SK-N-SH treated with all-trans-retinoic acid at 6 μM for 48 hours (cell line): ENCODE measurements at regions not wholly inside any gene's neighbourhood (a gene's known extent, or its start where the extent isn't known, plus 50 kb on each side); places are given as distances from the start of the nearest gene placed in this dataset.

Source experiments
- ATAC-seq: fragments of 200-7000 bp; cut with Tn5 transposase; 3 replicates; pipeline ENCODE4 v1.9.1; 2020; ENCODE audit warnings: mild to moderate bottlenecking, moderate library complexity
- ARNTL ChIP-seq: fragments of 450-650 bp; formaldehyde crosslinking; IDR thresholded peaks from 2 replicates; pipeline ENCODE4 v1.5.0; 2020; ENCODE audit warnings: low read depth, mild to moderate bottlenecking, moderate library complexity, borderline replicate concordance
- BACH2 ChIP-seq: fragments of 250-450 bp; sonication (Bioruptor Pico); IDR thresholded peaks from 2 replicates; pipeline ENCODE4 v1.9.0; 2021; ENCODE audit warnings: mild to moderate bottlenecking, borderline replicate concordance
- CREB5 ChIP-seq: fragments of 250-450 bp; sonication (Bioruptor Pico); IDR thresholded peaks from 2 replicates; pipeline ENCODE4 v1.5.1; 2020; ENCODE audit warnings: low read depth, mild to moderate bottlenecking, moderate library complexity
- CSDC2 ChIP-seq: fragments of 250-450 bp; sonication (Bioruptor Pico); IDR thresholded peaks from 2 replicates; pipeline ENCODE4 v1.5.0; 2020; ENCODE audit warnings: mild to moderate bottlenecking, moderate library complexity
- ESRRG ChIP-seq: fragments of 250-450 bp; sonication (Bioruptor Pico); IDR thresholded peaks from 2 replicates; pipeline ENCODE4 v1.6.1; 2021; ENCODE audit warnings: mild to moderate bottlenecking
- GLIS3 ChIP-seq: fragments of 250-450 bp; sonication (Bioruptor Pico); IDR thresholded peaks from 2 replicates; pipeline ENCODE4 v1.5.0; 2020; ENCODE audit warnings: mild to moderate bottlenecking, moderate library complexity
- ISL1 ChIP-seq: fragments of 250-450 bp; sonication (Bioruptor Pico); IDR thresholded peaks from 2 replicates; pipeline ENCODE4 v2.1.2; 2022; ENCODE audit warnings: mild to moderate bottlenecking, moderate library complexity
- PATZ1 ChIP-seq: fragments of 250-450 bp; sonication (Bioruptor Pico); IDR thresholded peaks from 2 replicates; pipeline ENCODE4 v1.8.0; 2020; ENCODE audit warnings: mild to moderate bottlenecking, moderate library complexity, borderline replicate concordance
- PPARA ChIP-seq: fragments of 250-450 bp; sonication (Bioruptor Pico); IDR thresholded peaks from 2 replicates; pipeline ENCODE4 v1.5.0; 2020; ENCODE audit warnings: mild to moderate bottlenecking, borderline replicate concordance
- RARB ChIP-seq: fragments of 250-450 bp; sonication (Bioruptor Pico); IDR thresholded peaks from 2 replicates; pipeline ENCODE4 v1.8.0; 2021; ENCODE audit warnings: mild to moderate bottlenecking, moderate library complexity
- SNAI2 ChIP-seq: fragments of 250-450 bp; sonication (Bioruptor Pico); IDR thresholded peaks from 2 replicates; pipeline ENCODE4 v1.5.0; 2020; ENCODE audit warnings: mild to moderate bottlenecking, moderate library complexity
- TOX ChIP-seq: fragments of 250-450 bp; sonication (Bioruptor Pico); IDR thresholded peaks from 2 replicates; pipeline ENCODE4 v1.8.0; 2021; ENCODE audit warnings: mild to moderate bottlenecking, moderate library complexity, borderline replicate concordance
- TSHZ2 ChIP-seq: fragments of 250-450 bp; sonication (Bioruptor Pico); IDR thresholded peaks from 2 replicates; pipeline ENCODE4 v1.5.0; 2020; ENCODE audit warnings: mild to moderate bottlenecking, moderate library complexity
- ZC3H10 ChIP-seq: fragments of 250-450 bp; sonication (Bioruptor Pico); IDR thresholded peaks from 2 replicates; pipeline ENCODE4 v1.5.1; 2021; ENCODE audit warnings: mild to moderate bottlenecking, moderate library complexity
- ZFP30 ChIP-seq: fragments of 450-650 bp; formaldehyde crosslinking; IDR thresholded peaks from 2 replicates; pipeline ENCODE4 v1.5.0; 2022; ENCODE audit warnings: mild to moderate bottlenecking, moderate library complexity
- ZNF565 ChIP-seq: fragments of 450-650 bp; formaldehyde crosslinking; conservative IDR thresholded peaks from 2 replicates; pipeline ENCODE4 v1.5.0; 2020; ENCODE audit warnings: low read depth, mild to moderate bottlenecking, moderate library complexity
- ZNF70 ChIP-seq: fragments of 450-650 bp; formaldehyde crosslinking; IDR thresholded peaks from 2 replicates; pipeline ENCODE4 v1.5.0; 2020; ENCODE audit warnings: mild to moderate bottlenecking, moderate library complexity
- ZNF8 ChIP-seq: fragments of 450-650 bp; formaldehyde crosslinking; IDR thresholded peaks from 2 replicates; pipeline ENCODE4 v1.5.0; 2020; ENCODE audit warnings: mild to moderate bottlenecking, moderate library complexity
- TF ChIP-seq, protein P1 (sequence below): fragments of 250-450 bp; sonication (Bioruptor Pico); IDR thresholded peaks from 2 replicates; pipeline ENCODE4 v1.8.0; 2021; ENCODE audit warnings: low read depth, mild to moderate bottlenecking, moderate library complexity, borderline replicate concordance
- TF ChIP-seq, protein P2 (sequence below): fragments of 250-450 bp; sonication (Bioruptor Pico); IDR thresholded peaks from 2 replicates; pipeline ENCODE4 v1.5.1; 2021; ENCODE audit warnings: mild to moderate bottlenecking, moderate library complexity

GRCh38 chr2:195212586-195212985, 444.4 kb upstream of the SLC39A10 start (continued):
- TF ChIP-seq TSHZ2 (CRISPR knock-in tag) (no peak), RARB (no peak)

- TF ChIP-seq ZNF8 (CRISPR knock-in tag) = no peak
- TF ChIP-seq RARB = no peak
- TF ChIP-seq ZNF565 (CRISPR knock-in tag) = no peak
- no peak for TF ChIP-seq PPARA (CRISPR knock-in tag)
- TF ChIP-seq BACH2 = no peak
- no peak for TF ChIP-seq GLIS3 (CRISPR knock-in tag)
- TF ChIP-seq TOX (CRISPR knock-in tag) = no peak
- TF ChIP-seq, protein P1, sequence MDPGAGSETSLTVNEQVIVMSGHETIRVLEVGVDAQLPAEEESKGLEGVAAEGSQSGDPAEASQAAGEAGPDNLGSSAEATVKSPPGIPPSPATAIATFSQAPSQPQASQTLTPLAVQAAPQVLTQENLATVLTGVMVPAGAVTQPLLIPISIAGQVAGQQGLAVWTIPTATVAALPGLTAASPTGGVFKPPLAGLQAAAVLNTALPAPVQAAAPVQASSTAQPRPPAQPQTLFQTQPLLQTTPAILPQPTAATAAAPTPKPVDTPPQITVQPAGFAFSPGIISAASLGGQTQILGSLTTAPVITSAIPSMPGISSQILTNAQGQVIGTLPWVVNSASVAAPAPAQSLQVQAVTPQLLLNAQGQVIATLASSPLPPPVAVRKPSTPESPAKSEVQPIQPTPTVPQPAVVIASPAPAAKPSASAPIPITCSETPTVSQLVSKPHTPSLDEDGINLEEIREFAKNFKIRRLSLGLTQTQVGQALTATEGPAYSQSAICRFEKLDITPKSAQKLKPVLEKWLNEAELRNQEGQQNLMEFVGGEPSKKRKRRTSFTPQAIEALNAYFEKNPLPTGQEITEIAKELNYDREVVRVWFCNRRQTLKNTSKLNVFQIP (CRISPR knock-in tag) = no peak
- TF ChIP-seq, protein P2, sequence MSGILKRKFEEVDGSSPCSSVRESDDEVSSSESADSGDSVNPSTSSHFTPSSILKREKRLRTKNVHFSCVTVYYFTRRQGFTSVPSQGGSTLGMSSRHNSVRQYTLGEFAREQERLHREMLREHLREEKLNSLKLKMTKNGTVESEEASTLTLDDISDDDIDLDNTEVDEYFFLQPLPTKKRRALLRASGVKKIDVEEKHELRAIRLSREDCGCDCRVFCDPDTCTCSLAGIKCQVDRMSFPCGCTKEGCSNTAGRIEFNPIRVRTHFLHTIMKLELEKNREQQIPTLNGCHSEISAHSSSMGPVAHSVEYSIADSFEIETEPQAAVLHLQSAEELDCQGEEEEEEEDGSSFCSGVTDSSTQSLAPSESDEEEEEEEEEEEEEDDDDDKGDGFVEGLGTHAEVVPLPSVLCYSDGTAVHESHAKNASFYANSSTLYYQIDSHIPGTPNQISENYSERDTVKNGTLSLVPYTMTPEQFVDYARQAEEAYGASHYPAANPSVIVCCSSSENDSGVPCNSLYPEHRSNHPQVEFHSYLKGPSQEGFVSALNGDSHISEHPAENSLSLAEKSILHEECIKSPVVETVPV (CRISPR knock-in tag) = no peak
- no peak for TF ChIP-seq CSDC2 (CRISPR knock-in tag)
- no peak for TF ChIP-seq ISL1 (CRISPR knock-in tag)
- TF ChIP-seq ARNTL (CRISPR knock-in tag) = no peak
- TF ChIP-seq ZFP30 = no peak
- no peak for TF ChIP-seq CREB5 (CRISPR knock-in tag)
- TF ChIP-seq ZC3H10 (CRISPR knock-in tag) = no peak
- TF ChIP-seq ZNF70 (CRISPR knock-in tag) = no peak
- TF ChIP-seq PATZ1 (CRISPR knock-in tag) = no peak
- TF ChIP-seq, all 23 proteins: peak for 0
Measured at GRCh38 chr2:195202163-195202845, 454.7 kb upstream of the SLC39A10 start.

DNA sequence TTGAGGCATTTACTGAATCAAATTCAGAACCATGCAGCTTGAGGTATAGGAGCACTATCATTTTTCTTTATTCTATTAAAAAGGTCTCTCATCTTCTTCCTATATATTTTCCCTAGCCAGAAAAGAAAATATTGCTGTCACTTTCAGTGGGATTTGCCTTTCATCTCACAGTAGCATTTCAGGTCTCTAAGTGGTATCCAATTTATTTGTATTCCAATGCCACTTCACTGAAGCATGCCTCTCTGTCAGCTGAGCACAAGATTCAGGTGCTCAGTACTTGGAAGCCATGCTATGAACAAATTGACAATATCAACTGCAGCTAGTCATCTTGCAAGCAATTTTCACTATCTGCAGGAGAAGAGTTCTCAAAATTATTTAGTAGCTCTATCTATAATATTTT, 457.2 kb upstream of the SLC39A10 start:
- no peak for ATAC-seq
- TF ChIP-seq ZNF70 (CRISPR knock-in tag) = no peak
- TF ChIP-seq BACH2 = no peak
- no peak for TF ChIP-seq TSHZ2 (CRISPR knock-in tag)
- no peak for TF ChIP-seq ZNF8 (CRISPR knock-in tag)
- no peak for TF ChIP-seq CREB5 (CRISPR knock-in tag)
- no peak for TF ChIP-seq SNAI2 (CRISPR knock-in tag)
- TF ChIP-seq ZFP30 = no peak
- TF ChIP-seq PPARA (CRISPR knock-in tag) = no peak
- TF ChIP-seq, protein P2 (CRISPR knock-in tag) = no peak
- no peak for TF ChIP-seq TOX (CRISPR knock-in tag)
- no peak for TF ChIP-seq ESRRG
- TF ChIP-seq ZC3H10 (CRISPR knock-in tag) = no peak

More at GRCh38 chr2:195202163-195202845, 454.7 kb upstream of the SLC39A10 start:
- no peak for ATAC-seq
